NOMO-1 (cell line): ENCODE measurements at regions not wholly inside any gene's neighbourhood (a gene's known extent, or its start where the extent isn't known, plus 50 kb on each side); places are given as distances from the start of the nearest gene placed in this dataset.

ENCODE experiments used
- DNase-seq, 2 experiments: peaks; one replicate each; lab custom pipeline; 2025; ENCODE audit not compliant: unreplicated experiment in 2 of 2; lab: John Stamatoyannopoulos, UW

DNA sequence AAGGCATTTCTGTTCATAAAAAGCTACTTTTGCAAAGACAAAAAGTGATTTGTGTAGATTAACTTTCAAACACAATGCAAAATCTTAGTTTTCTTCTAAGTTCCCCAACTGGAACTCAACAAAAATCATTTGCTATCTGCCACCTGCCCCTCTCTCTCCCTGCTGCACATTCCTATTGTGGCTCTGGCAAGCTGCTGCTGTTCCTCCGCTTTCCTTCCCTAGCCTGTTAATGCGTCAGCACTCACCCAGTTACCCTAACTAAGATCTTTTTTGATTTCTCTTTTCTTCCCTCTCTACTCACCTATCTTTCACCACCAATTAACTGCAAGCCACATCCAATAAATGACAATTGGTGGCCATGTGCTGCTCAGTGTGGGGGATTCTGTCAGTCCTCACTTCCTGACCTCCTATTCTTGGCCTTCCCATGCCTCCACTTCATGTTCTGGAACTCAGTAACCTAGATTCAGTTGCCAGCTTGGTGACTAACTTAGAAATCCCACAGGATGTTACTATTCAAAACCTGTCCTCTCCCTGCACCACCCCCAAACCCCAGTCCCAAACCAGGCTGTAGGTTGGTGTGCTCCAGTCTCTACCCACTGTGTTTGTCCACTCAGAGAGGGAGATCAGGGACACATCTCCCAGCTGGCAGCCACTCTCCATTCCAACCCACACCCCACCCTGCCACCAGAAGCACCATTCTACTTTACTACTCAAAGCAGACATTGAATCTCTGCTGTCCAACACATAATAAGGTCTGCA lies 140.2 kb upstream of the CTTNBP2 start:
- DNase-seq: no peak

DNA sequence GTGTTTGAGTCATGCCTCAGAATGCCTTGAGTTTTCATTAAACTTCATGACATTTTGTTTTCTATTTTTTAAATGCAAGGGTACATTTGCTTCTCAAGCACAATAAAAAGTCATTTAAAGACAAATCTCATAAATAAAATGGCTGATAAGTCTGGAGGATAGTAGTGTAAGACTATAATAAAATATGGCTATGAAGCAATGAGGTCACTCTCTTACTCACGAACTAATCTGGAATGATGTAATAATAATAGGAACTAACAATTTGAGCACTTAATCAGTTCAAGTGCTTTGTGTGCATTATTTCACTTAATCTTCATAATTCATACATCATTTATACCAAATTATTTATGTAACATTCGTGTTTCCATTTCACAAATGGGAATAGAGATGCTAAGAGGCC lies 149.3 kb upstream of the CTTNBP2 start:
- DNase-seq: no peak

DNA sequence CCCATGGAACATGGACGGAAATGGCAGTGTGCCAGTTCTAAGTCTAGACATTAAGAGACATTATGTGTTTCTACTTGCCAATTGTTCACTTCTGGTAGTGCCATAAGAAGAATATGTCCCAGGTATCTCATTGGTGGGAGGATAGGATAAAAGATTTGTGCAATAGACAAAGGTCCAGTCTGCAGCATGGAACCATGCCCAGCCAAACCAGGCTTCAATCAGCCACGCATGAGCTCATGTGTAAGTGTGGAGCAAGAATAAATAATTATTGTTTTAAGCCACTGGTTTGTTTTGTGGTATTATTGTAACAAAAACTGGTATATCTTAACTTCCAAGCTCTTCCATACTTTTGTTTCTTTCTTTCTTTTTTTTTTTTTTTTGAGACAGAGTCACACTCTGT lies 153.6 kb upstream of the CTTNBP2 start:
- no peak for DNase-seq

DNA sequence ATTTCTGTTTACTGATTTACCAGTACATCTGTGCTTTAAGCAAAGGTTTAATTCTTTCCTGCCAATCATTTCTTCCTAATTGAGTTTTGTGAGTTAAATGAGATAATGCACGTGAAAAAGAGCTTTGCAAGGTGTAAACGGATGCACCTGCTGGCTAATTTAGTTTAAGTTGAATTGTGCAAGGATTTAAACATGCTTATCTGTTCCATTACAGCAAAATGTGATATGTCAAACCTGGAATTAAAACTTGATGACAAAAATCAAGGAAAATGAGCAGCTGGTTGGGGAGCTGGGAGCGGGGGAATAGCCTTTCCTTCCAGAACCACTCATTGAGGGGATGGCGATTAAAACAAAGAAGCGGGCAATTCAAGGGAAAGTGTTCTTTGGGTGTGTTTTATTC lies 155.0 kb upstream of the CTTNBP2 start:
- no peak for DNase-seq

DNA sequence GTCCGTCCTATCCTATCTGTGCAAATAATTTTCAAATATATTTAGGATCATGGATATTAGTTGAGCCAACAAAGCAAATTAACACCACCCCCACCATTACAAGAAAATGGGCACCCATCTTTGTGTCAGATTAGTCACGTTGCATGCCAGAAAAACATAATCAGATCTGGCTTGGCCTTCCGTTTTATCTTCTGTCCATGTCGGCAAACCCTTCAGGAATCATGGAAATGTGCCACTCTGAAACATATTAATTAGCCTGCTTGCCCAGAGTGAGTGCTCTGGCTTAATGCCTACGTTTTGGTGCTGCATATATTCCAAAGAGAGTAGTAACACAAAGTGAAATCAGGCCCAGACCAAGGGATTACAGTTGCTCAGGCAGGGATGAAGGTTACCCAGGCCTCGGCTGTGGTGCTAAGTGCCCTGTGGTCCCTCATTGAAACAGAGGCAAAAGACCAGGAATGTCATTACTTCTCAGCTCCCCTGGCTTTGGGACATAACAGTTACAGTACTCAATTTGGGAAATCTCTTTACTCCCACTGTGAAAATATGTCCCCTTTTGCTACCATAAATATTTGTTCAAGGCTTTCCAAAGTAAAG lies 154.0 kb upstream of the LSM8 start:
- DNase-seq: no peak

DNA sequence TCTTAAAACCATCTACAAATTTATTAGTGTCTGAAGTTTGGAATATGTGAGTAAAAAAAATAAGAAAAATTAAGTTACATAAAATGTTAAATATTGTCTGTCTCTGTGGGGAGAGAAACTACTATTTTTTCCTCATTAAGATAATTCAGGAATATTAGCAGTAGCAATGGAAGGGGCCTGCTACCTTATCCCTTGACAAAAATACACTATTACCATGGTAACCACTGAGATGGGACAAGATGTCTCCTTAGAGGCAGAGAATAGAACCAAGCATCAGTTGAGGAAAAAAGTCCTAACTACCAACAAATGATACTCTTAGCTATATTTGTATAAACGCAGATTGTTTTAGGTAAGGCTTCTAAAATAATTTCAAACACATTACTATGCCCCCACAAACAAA lies 150.7 kb upstream of the LSM8 start:
- no peak for DNase-seq

DNA sequence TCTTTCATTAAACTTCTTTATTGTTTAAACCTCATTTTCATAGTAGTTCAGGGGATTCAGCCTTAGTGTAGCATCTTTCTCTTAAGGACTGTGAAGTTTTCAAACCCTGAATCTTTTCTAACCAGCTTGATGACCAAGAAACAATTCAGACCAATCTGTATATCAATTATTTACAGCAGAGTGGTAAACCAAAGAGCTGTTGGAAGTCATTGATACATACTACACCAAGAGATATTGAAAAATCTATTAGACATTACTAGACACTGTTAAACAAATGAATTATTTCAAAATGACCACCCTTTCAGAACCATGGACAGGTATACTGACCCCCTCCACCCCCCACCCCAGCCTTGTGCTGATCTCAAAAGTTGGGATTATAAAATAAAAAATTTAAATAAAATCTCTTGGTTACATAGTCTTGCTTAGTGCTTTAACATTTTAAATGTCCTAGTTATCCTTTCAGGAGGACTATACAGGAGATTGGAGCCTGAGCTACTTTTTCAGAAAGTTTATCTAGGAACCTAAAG lies 143.9 kb upstream of the LSM8 start:
- no peak for DNase-seq

DNA sequence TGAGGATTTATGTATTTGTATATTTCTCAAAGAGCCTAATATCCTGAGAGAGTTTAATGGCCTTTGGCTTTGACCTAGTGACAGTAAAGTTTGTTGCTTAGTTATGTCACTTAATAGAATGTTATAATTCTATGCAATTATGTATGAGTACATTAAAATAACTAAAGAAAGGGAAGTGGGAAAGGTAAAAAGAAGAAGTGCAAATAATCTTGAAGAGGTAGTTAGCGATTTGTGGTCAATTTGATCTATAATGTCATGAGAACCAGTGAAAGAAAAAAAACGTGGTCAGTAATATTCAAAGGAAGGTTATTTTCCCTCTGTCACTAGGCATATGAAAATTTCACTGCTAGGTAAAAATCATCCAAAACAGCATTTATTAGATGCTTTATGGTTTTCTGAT lies 143.4 kb upstream of the LSM8 start:
- DNase-seq: peak; percentile 17 to 66

DNA sequence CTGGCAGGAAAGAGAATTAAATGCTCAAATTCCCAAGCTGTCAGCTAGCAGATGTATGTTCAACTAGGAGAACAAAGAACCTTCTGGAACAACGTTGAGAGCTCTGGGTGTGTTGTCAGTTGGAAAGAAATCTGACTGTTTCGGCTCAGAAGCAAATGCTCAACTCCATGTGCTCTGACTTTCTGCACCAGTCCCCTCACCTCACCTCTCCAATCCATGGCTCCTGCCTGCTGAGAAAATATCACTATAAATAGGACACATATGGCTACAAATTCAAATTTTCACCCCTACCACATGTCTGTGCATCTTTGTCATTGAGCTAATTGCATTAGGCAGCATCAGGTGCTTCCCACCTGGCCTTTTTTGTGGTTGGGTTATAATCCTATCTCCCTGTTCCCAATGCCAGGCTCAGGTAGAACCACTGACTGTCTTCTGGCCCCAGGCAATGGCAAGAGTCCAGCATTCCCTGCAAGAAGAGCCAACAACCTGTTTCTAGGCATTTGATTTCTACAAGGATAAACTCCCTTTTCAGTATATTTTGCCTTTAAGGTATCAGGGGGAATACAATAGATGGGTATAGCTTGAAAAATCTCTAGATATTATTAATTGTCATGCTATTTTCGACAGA lies 142.6 kb upstream of the LSM8 start:
- no peak for DNase-seq

DNA sequence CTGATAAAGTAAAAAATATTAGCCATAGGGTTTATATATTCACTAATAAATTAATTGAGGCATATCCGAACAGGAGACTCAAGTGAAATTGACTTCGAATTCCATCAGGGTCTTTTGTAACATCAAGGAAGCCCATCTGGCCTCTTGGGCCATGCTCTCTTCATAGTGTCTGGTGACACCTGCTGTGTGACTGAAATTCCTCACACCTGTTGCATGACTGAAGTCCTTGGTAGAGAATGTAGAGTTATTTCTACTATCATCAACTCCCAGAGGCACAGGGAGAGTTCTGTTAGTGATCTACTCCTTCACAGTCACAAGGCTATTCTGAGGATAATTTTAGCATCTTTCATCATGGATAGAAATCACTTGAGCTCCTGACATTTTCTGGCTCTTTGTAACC lies 138.3 kb upstream of the LSM8 start:
- no peak for DNase-seq

DNA sequence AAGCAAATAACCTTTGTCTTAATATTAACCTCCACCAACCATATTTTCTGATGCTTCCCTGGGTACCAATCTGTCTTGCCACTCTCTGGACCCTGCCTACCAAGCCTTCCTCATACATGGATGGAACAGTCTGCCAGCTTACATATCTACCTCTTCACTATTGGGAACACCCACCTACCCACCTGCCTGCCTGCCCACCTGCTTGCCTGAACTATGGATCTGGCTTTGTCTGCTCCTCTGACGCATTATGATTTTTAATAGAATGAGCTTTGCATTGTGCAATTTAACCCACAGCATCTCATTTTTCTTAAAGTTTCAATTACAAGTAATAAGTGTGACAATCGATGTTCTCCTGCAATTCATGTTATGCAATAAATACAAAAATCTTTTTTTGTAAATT lies 137.9 kb upstream of the LSM8 start:
- DNase-seq: no peak

DNA sequence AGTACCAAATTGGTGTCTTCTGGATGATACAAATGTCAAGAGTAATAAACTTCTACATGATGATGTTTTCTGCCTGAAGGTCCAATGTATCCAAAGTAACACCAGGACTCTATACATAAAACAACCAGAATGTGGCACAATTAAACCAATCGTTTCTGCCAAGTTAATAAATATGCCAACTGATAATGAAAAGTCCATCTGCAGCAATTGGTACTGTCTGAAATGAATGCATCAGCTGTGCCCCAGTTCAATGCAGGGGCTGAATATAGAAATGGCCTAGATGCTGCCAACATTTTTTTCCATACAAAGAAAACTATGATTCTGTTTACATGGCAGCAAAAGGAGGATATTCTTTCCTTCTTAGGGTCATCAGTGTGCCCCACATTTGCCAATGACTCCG lies 137.2 kb upstream of the LSM8 start:
- DNase-seq: no peak

DNA sequence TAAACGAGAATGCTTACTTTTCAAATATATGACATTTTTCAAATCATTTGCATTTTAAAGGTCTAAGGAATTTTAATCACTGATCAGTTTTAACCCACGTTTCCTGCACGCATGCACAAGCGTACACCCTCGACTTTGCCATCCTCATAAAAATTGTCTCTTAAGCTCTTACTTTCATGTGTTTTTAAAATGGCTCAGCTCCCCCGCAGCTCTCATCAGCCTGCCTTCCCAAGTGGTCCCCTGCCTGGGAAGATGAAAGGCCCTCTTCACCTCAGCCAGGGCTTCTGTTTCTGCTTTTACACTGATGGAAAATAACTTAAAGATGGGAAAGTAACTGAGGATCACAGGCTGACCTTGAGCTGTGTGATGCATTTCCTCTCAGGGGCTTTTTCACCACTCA lies 131.6 kb upstream of the LSM8 start:
- DNase-seq: no peak

DNA sequence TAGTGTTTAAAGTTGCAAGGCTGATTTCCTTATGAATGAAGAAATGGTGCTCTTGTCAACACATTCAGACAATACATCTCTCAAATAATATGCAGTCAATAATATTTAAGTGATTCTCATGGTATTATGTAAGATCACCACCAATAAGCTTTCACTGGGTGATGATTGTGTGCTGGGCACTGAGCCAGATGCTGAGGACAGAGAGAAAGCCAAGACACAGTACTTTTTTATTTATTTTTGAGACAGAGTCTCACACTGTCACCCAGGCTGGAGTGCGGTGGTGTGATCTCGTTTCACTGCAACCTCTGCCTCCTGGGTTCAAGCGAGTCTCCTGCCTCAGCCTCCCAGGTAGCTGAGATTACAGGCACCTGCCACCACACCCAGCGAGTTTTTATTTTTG lies 130.6 kb upstream of the LSM8 start:
- DNase-seq: no peak

DNA sequence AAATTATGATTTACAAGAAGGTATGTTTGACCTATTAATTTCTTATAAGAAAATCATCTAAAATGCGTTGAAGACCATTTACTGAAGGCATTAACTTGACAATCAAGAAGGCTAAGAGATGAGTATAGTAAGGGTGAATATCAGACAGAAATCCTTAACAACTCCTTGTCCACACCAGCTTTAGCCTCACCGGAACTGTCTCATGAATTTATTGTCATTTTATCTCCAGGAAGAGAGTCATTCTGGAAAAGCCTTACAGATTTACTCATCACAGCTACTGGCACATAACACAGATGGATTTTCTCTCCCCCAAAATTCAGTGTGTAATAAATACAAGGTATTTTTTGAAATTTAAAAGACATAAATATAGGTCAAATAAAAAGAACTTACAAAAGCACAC lies 129.4 kb upstream of the LSM8 start:
- DNase-seq: no peak

DNA sequence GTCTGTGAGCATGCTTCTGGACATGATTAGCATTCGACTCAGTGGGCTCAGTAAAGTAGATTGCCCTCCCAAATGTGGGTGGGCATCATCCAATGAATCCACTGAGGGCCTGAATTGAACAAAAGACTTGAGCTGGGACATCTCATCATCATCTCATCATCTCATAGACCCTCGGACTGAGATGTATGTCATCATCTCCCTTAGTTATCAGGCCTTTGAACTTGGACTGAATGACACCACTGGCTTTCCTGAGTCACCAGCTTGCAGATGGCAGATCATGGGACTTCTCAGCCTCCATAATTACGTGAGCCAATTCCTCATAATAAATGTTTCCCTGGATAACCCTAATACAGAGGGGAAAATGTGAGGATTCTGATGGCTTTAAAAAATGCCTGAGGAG lies 128.3 kb upstream of the LSM8 start:
- no peak for DNase-seq

DNA sequence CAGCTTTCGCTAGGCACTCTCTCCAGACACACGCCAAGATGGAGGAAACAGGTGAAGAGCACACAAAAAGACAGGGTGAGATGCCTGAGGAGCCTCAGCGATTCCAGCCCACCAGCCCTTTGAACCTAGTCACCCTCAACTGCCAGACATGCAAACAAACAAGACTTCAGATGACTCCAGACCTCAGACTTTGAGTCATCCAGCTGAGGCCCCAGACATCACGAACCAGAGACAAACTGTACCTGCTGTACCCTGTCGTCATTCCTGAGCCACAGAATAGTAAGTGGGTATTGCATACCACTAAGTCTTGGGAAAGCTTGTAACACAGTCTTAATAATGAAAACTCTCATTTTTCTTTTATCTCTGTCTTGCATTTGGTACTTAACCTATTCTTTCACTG lies 126.6 kb upstream of the LSM8 start:
- DNase-seq: no peak

DNA sequence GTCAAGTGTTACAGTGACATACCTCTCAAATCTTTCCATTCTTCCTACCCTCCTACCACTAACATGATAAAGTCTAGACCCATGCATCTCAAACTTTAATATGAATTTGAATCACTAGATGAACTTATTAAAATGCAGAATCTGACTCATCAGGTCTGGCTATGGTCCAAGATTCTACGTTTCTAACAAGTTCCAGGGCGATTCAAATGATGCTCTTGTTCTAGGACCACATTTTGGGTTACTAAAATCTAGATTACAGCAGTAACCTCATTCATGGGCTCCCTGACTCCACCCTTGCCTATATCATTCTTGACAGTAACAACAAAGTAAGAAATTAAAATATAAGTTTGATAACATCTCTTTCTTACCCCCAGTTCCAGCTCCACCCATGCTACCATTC lies 124.8 kb upstream of the LSM8 start:
- DNase-seq: no peak

DNA sequence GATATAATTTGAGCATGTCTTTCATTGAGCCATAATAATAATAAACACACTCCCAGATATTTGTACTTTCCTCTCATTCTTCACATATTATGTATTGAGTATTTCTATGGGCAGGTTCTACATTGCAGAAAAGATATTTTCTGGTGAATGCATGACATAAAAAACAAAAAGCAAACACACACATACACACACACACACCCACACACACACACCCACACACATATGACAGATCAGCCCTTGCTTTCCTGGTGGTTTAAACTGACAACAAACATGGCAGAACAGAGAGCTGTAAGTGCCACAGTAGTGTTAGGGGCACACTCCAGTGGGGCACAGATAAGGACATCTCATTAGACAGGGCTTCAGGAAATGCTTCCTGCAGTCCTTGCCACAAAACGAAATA lies 123.3 kb upstream of the LSM8 start:
- DNase-seq: no peak

DNA sequence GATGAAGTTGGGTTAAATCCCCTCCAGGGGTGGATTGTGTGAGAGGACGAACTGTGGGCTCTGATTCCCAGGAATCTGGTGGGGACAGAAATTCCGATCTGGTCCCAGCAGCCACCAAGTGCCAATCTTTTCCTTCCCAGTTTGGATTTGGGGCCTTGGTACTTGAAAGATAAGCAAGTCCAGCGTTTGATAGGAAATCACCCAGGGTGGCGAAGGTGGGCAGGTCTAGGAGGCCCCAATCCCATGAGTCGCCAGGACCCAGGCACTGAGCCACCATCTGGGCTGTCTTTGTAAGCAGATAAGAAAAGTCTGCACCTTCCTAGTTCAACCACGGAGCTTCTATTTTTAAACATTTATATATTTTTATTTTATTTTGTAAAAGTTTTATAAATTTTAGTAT lies 122.6 kb upstream of the LSM8 start:
- no peak for DNase-seq

DNA sequence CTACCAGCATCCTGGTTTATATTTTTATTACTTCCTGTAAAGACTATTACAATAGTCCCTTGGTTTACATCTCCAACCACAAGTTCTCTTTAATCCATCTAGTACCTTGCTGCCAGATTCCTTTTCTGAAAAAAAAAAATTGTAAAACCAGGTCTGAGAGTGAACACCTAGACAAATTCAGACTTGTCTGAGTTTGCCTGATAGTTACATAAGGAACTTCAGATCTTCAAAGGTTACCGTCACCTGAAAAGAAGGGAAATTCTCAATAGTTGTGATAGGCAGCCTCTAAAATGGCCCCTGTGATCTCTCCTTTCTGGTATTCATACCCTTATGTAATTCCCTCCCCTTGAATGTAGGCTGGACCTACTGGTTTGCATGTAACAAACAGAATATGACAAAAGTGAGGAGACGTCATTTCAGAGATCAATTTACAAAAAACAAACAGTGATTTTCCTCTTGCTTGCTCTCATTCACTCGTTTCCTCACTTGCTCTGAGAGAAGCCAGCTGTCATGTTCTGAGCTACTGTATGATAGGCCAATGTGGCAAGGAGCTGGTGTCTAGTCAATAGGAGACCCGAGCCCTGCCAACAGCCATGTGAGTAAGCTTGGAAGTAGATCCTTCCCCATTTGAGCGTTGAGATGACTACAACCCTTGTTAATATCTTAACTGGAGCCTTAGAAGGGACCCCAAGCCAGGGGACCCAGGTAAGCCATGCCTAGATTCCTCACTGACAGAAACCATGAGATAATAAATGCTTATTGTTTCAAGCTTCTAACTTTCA lies 110.9 kb upstream of the LSM8 start:
- DNase-seq: no peak
